Gastrocnemius medialis (tissue), 4 donors: ENCODE measurements at regions not wholly inside any gene's neighbourhood (a gene's known extent, or its start where the extent isn't known, plus 50 kb on each side); places are given as distances from the start of the nearest gene placed in this dataset.

ENCODE experiments used
- ATAC-seq, 2 donors: fragments of 150-250 bp; one replicate each; pipeline ENCODE4 v1.9.1; 2016
- DNase-seq, 2 donors: peaks; one replicate each; pipeline ENCODE4 v3.0.0-alpha.2; 2019
- H3K27ac ChIP-seq, 4 donors: fragments of 200-600 bp; sonication (generic); 1 replicate in 1 of 4; 2 replicates in 3 of 4; pipeline ENCODE4 v1.5.1; 2016 to 2018; ENCODE audit warnings: mild to moderate bottlenecking in 2 of 4, moderate library complexity in 1 of 4
- H3K27me3 ChIP-seq, 3 donors: fragments of 200-600 bp; sonication (generic) in 2 of 3; 1 replicate in 1 of 3; 2 replicates in 2 of 3; pipeline versions ENCODE4 v1.5.1 to v1.6.0; 2016 to 2019; ENCODE audit warnings: mild to moderate bottlenecking in 1 of 3, moderate library complexity in 1 of 3
- H3K36me3 ChIP-seq, 2 donors: fragments of 200-600 bp; sonication (generic) in 1 of 2; one replicate each; pipeline ENCODE4 v1.5.1; 2017 to 2018
- H3K4me1 ChIP-seq, 2 donors: fragments of 200-600 bp; sonication (generic) in 1 of 2; one replicate each; pipeline ENCODE4 v1.5.1; 2016 to 2017; ENCODE audit warnings: mild to moderate bottlenecking in 2 of 2
- H3K4me3 ChIP-seq, 4 donors: fragments of 200-600 bp; sonication (generic) in 3 of 4; 1 replicate in 1 of 4; 2 replicates in 3 of 4; pipeline ENCODE4 v1.5.1; 2016 to 2019; ENCODE audit warnings: mild to moderate bottlenecking in 2 of 4
- H3K9me3 ChIP-seq, 3 donors: fragments of 200-600 bp; sonication (generic) in 2 of 3; 1 replicate in 1 of 3; 2 replicates in 2 of 3; pipeline ENCODE4 v1.5.1; 2016 to 2019
- CTCF ChIP-seq, 5 experiments: fragments of 450-650 bp in 3 of 5; fragments of 200-600 bp in 2 of 5; sonication (generic) in 2 of 5; IDR thresholded peaks in 4 of 5; conservative IDR thresholded peaks in 1 of 5; 1 replicate in 4 of 5; 2 replicates in 1 of 5; pipeline ENCODE4 v1.5.1; 2016 to 2019; ENCODE audit warnings: antibody characterized with exemption in 5 of 5, mild to moderate bottlenecking in 3 of 5, moderate library complexity in 3 of 5
- POLR2A ChIP-seq, 2 donors: fragments of 450-650 bp; IDR thresholded peaks; one replicate each; pipeline ENCODE4 v1.6.1; 2017; ENCODE audit warnings: antibody characterized with exemption in 2 of 2, mild to moderate bottlenecking in 2 of 2, moderate library complexity in 2 of 2
- in situ Hi-C, 4 donors: fragments of 200-750 bp; cut with MboI; loops; one replicate each; pipeline versions ENCODE4 v1.15.0 to v1.8.0; 2017; ENCODE audit warnings: low sequenced_read_pairs in 4 of 4
- intact Hi-C: fragments of 100-400 bp; cut with DNase I; formaldehyde crosslinking; loops from one replicate; pipeline ENCODE4 v1.15.1; 2023; ENCODE audit warnings: low total_unique reads

- H3K9me3 ChIP-seq = no peaks in the 10 kb centered on the region
- H3K27ac ChIP-seq = no peak overlapping the region
- DNase-seq (no peak), ATAC-seq (no peak)
- in situ Hi-C loops = no loop called here
- TF ChIP-seq POLR2A (IDR thresholded peaks at IDR 0.05) (no peak), CTCF (IDR thresholded peaks at IDR 0.05 in 4 of 5, conservative IDR thresholded peaks at IDR 0.05 in 1 of 5) (no peak)
- no peaks in the 10 kb centered on the region for H3K27me3 ChIP-seq
- intact Hi-C loops = no loop called here
- H3K4me3 ChIP-seq = no peak overlapping the region
- no peaks in the 10 kb centered on the region for H3K36me3 ChIP-seq
- no peaks in the 10 kb centered on the region for H3K4me1 ChIP-seq
Observed at GRCh38 chr22:48900327-48900597, 927.4 kb downstream of the BRD1 start.

DNA sequence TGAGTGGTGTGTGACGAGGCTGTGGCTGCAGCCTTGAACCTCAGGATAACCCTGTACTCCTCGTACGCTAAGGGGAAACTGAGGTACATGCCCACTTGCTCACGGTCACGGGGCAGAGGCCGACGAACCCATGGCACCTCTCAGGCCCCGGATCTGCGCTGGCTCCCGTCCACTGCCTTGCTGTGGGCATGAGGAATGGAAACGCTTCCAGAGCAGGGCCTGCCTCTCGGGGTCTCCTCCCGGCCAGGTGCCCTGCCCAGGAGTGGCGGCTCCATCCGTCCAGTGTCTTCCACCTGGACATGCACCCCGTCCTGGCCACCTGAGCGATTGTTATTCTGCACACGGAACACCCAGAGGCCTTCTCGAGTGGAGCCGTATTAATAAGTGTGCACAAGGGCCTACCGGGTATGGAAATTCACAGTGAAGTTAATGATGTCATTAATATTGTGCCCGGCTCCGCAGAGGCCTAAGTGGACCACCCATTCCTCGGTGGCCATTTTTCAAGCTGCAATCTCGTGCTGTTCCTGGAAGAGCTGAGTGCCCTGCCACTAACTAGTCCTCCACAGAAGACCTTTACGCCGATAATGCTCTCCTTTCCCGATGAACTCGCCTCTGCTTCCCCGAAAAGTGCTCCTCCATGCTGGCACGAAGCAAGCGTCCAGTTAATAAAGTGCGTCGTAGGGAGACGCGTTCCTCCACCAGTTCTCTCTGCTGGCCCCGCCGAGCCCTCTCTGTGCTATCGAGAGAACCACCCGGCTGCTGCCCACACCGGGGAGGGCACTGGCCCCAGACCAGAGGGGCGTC lies 927.9 kb downstream of the BRD1 start:
- ATAC-seq (no peak), DNase-seq (no peak)
- no peaks in the 10 kb centered on the region for H3K9me3 ChIP-seq
- H3K36me3 ChIP-seq = no peaks in the 10 kb centered on the region
- H3K27ac ChIP-seq = no peak overlapping the region
- H3K4me3 ChIP-seq = no peak overlapping the region
- no peaks in the 10 kb centered on the region for H3K4me1 ChIP-seq
- intact Hi-C loops (no loop called here), in situ Hi-C loops (no loop called here)
- H3K27me3 ChIP-seq = no peaks in the 10 kb centered on the region
- TF ChIP-seq CTCF (IDR thresholded peaks at IDR 0.05 in 4 of 5, conservative IDR thresholded peaks at IDR 0.05 in 1 of 5) (no peak), POLR2A (IDR thresholded peaks at IDR 0.05) (no peak)

DNA sequence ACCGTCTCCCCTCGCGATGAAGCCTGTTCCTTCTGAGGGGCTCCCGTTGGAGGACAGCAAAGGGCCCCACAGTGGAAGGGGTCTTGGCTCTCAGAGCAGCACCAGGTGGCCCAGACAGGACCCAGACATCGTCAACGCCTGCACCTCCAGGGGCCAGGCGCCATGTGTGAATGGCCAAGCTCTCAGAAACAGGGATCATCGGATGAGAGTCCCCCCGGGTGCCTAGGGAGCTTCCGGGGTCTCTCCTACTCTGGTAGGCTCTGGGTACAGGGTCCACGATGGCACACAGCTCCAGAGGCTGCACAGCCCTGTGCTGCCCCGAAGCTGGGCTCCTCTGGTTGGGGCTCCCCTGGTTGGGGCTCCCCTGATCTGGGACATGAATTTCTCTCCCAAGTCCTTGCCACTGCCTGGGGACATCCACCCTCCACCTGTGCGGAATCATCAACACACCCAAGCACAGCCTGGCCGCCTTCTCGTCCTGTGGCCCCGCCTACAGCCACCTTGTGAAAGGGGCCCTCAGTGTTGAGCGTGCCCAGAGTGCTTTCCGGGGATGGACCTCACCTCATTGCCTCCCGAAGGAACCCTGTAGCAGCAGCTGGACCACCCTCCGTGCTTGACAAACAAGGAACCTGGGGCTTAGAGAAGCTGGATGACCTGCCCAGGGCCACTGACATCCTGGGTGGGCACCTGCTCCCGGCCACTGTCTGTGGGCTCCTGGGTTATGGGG lies 929.0 kb downstream of the BRD1 start:
- H3K27ac ChIP-seq = no peak overlapping the region
- no peak overlapping the region for H3K4me3 ChIP-seq
- TF ChIP-seq CTCF (IDR thresholded peaks at IDR 0.05 in 4 of 5, conservative IDR thresholded peaks at IDR 0.05 in 1 of 5) (no peak), POLR2A (IDR thresholded peaks at IDR 0.05) (no peak)
- ATAC-seq (no peak), DNase-seq (no peak)
- in situ Hi-C loops = no loop called here
- H3K4me1 ChIP-seq = no peaks in the 10 kb centered on the region
- intact Hi-C loops = no loop called here
- H3K9me3 ChIP-seq = no peaks in the 10 kb centered on the region
- H3K27me3 ChIP-seq = no peaks in the 10 kb centered on the region
- H3K36me3 ChIP-seq = no peaks in the 10 kb centered on the region

DNA sequence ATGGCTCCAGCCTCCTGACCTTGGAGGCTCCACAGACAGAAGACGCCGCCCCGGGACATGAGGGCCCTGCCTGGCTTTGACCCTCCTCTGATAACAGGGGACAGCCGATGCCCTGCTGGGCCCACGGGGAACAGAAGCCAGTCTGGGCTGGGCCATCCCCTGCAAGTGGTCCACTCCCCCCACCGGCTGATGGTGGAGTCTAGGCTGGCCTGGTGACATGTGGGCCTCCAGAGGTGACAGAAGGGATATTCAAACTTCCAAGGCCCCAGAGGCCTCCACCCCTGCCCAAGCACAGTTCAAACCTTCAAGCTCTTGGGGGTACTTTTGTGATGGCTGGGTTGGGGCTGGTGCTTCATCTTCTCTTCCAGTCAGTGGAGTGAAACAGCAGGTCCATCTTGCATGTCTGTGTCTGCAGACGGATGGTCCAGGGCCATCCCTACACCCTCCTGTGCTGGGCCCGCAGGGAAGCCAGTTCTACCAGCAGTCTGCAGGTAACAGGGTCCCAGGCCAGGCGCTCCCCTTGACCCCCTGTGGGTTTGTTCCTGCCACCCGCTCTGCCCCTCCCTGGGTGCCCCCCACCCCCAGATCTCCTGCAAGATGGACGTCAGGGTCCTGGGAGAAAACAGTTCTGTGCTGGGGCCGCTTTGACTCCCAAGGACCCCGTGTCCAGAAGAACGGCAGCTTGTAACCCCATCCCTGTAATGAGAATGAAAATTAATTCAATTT lies 929.9 kb downstream of the BRD1 start:
- H3K4me1 ChIP-seq = no peaks in the 10 kb centered on the region
- H3K36me3 ChIP-seq = no peaks in the 10 kb centered on the region
- in situ Hi-C loops = no loop called here
- no peak for TF ChIP-seq POLR2A (IDR thresholded peaks at IDR 0.05)
- TF ChIP-seq CTCF (IDR thresholded peaks at IDR 0.05 in 4 of 5, conservative IDR thresholded peaks at IDR 0.05 in 1 of 5) = no peak
- no peaks in the 10 kb centered on the region for H3K9me3 ChIP-seq
- intact Hi-C loops = no loop called here
- ATAC-seq (no peak), DNase-seq (no peak)
- no peak overlapping the region for H3K4me3 ChIP-seq
- H3K27me3 ChIP-seq = no peaks in the 10 kb centered on the region
- no peak overlapping the region for H3K27ac ChIP-seq
